ENCODE measurements at regions not wholly inside any gene's neighbourhood (a gene's known extent, or its start where the extent isn't known, plus 50 kb on each side); places are given as distances from the start of the nearest gene placed in this dataset.

GRCh38 chr4:123339507-123340380 is 56.9 kb upstream of the SPRY1 start:
- DNase-seq: no peak

- DNase-seq: no peak
Observed at GRCh38 chr4:123340381-123340701, 56.3 kb upstream of the SPRY1 start.

GRCh38 chr4:123342498-123342897 is 54.1 kb upstream of the SPRY1 start:
- no peak for DNase-seq

GRCh38 chr4:123343400-123344041 is 53.1 kb upstream of the SPRY1 start:
- DNase-seq: no peak

GRCh38 chr4:123345137-123345934 is 51.3 kb upstream of the SPRY1 start:
- DNase-seq: no peak

GRCh38 chr4:123345935-123346300 is 50.7 kb upstream of the SPRY1 start:
- no peak for DNase-seq

GRCh38 chr4:123346330-123346940 is 50.2 kb upstream of the SPRY1 start:
- DNase-seq: no peak

All from CD4-positive, alpha-beta T cell treated with Interleukin-12 subunit alpha and Interleukin-12 subunit beta, for 1 hour (primary cell).